ENCODE measurements at regions not wholly inside any gene's neighbourhood (a gene's known extent, or its start where the extent isn't known, plus 50 kb on each side); places are given as distances from the start of the nearest gene placed in this dataset.

DNA sequence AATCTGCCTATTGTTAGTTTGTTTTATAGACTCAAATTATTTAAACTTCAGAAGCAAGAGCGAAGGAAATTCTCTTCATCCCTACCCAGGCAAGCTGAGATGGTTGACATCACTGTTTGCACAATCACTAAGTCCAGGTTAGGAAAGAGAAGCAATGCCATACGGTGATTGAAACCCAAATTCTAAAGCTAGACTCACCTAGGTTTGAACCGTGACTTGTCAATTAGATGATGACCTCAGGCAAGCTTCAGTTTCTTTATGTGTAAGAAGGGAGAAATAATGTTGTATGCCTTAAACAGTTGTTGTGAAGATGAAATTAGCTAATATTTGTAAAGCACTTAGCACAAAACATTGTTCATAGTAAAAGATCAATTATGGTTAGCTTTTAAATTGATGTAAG is 96.5 kb upstream of the ANKRD55 start:
- TF ChIP-seq, protein P1, sequence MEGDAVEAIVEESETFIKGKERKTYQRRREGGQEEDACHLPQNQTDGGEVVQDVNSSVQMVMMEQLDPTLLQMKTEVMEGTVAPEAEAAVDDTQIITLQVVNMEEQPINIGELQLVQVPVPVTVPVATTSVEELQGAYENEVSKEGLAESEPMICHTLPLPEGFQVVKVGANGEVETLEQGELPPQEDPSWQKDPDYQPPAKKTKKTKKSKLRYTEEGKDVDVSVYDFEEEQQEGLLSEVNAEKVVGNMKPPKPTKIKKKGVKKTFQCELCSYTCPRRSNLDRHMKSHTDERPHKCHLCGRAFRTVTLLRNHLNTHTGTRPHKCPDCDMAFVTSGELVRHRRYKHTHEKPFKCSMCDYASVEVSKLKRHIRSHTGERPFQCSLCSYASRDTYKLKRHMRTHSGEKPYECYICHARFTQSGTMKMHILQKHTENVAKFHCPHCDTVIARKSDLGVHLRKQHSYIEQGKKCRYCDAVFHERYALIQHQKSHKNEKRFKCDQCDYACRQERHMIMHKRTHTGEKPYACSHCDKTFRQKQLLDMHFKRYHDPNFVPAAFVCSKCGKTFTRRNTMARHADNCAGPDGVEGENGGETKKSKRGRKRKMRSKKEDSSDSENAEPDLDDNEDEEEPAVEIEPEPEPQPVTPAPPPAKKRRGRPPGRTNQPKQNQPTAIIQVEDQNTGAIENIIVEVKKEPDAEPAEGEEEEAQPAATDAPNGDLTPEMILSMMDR (conservative IDR thresholded peaks at IDR 0.05; ENCODE audit: low read depth, low read length) = no peak
- TF ChIP-seq EZH2 (IDR thresholded peaks at IDR 0.05; ENCODE audit: borderline replicate concordance, low read depth, low read length, poor library complexity, severe bottlenecking) = no peak
- H3K36me3 ChIP-seq (ENCODE audit: insufficient read depth, low read length, poor library complexity, severe bottlenecking) = no peaks in the 10 kb centered on the region
- DNase-seq (ENCODE audit: low spot score) = no peak
- H3K4me3 ChIP-seq (ENCODE audit: low read depth, low read length, poor library complexity, severe bottlenecking) = no peak overlapping the region
- BruUV-seq (replicated peaks) = no TSS peak
- CTCF ChIA-PET = no interaction called here
- intact Hi-C loops (cut with micrococcal nuclease; ENCODE audit: unreplicated experiment) = no loop called here
- no peaks in the 10 kb centered on the region for H3K9me3 ChIP-seq (ENCODE audit: low read depth, low read length, poor library complexity, severe bottlenecking)
- no peaks in the 10 kb centered on the region for H3K27me3 ChIP-seq (replicated peaks; ENCODE audit: insufficient read depth, low read depth, low read length, poor library complexity)
- no peak overlapping the region for H3K27ac ChIP-seq (ENCODE audit: low read depth, low read length, poor library complexity, severe bottlenecking)
- no peaks in the 10 kb centered on the region for H3K4me1 ChIP-seq (ENCODE audit: insufficient read depth, low read length, poor library complexity, severe bottlenecking)
- POLR2A ChIA-PET (ENCODE audit: low non-redundant PET) = no interaction called here

DNA sequence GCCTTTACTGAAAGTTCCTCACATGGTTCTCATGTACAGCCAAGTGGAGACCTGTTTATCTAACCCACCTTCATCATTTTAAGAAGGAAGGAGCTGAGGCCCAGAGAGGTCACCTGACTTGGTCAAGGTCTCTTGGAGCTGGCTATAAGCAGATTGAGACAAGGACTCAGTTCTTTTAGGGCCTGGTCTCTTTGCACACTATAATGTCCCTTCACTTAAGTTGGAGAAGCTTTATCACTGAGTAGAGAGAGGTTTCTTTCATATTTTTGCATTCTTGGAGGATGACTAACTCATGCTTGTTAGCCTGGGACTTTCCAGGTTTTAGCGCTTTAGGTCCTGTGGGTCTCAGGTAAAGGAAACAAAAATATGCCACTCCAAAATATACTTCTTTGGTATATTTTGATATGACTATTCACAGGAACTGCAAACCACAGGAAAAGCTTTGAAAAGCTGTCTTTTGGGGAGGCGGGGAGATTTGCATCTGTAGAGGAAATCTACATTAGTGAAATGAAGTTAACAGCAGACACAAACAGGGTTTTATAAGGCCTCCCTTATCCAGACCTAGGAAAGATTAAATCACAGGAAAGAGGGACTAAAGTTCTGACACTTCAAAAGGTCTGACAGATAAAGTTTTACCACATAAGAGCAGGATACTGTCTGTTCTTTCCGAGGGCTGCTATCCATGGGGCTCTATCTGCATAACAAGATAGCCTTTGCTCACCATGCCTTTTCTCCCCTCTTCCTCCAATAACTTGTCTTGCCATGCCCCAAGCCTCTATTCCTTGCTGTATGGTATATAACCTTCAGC is 95.8 kb upstream of the ANKRD55 start:
- no peak overlapping the region for H3K27ac ChIP-seq (ENCODE audit: low read depth, low read length, poor library complexity, severe bottlenecking)
- intact Hi-C loops (cut with micrococcal nuclease; ENCODE audit: unreplicated experiment) = no loop called here
- no peaks in the 10 kb centered on the region for H3K9me3 ChIP-seq (ENCODE audit: low read depth, low read length, poor library complexity, severe bottlenecking)
- BruUV-seq (replicated peaks) = no TSS peak
- DNase-seq (ENCODE audit: low spot score) = no peak
- CTCF ChIA-PET = no interaction called here
- TF ChIP-seq, protein P1 (conservative IDR thresholded peaks at IDR 0.05; ENCODE audit: low read depth, low read length) = no peak
- no peak for TF ChIP-seq EZH2 (IDR thresholded peaks at IDR 0.05; ENCODE audit: borderline replicate concordance, low read depth, low read length, poor library complexity, severe bottlenecking)
- POLR2A ChIA-PET (ENCODE audit: low non-redundant PET) = no interaction called here
- no peaks in the 10 kb centered on the region for H3K4me1 ChIP-seq (ENCODE audit: insufficient read depth, low read length, poor library complexity, severe bottlenecking)
- H3K27me3 ChIP-seq (replicated peaks; ENCODE audit: insufficient read depth, low read depth, low read length, poor library complexity) = no peaks in the 10 kb centered on the region
- no peaks in the 10 kb centered on the region for H3K36me3 ChIP-seq (ENCODE audit: insufficient read depth, low read length, poor library complexity, severe bottlenecking)
- no peak overlapping the region for H3K4me3 ChIP-seq (ENCODE audit: low read depth, low read length, poor library complexity, severe bottlenecking)

DNA sequence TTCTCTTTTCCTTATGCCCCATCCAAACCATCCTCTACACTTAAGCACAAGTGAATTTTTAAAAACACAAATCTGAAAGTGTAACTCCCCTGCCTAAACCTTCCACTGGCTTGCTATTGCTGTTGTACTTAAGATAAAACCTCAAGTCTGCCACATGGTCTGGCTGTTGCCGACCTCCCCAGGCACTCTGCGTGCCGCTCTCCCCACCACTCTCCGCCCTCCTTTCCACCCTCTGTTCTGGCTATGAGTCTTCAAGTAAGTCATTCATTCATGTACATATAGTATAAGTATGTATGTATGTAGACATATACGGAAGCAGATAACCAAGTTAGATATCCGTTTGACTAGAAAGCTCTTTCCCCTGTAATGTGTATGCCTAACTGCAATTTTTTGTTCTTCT is 94.7 kb upstream of the ANKRD55 start:
- ChIA-PET CTCF (no interaction called here), POLR2A (ENCODE audit: low non-redundant PET) (no interaction called here)
- H3K27me3 ChIP-seq (replicated peaks; ENCODE audit: insufficient read depth, low read depth, low read length, poor library complexity) = no peaks in the 10 kb centered on the region
- no peaks in the 10 kb centered on the region for H3K9me3 ChIP-seq (ENCODE audit: low read depth, low read length, poor library complexity, severe bottlenecking)
- no peak for DNase-seq (ENCODE audit: low spot score)
- no peaks in the 10 kb centered on the region for H3K4me1 ChIP-seq (ENCODE audit: insufficient read depth, low read length, poor library complexity, severe bottlenecking)
- no peak overlapping the region for H3K4me3 ChIP-seq (ENCODE audit: low read depth, low read length, poor library complexity, severe bottlenecking)
- intact Hi-C loops (cut with micrococcal nuclease; ENCODE audit: unreplicated experiment) = no loop called here
- H3K27ac ChIP-seq (ENCODE audit: low read depth, low read length, poor library complexity, severe bottlenecking) = no peak overlapping the region
- TF ChIP-seq, protein P1 (conservative IDR thresholded peaks at IDR 0.05; ENCODE audit: low read depth, low read length) = no peak
- TF ChIP-seq EZH2 (IDR thresholded peaks at IDR 0.05; ENCODE audit: borderline replicate concordance, low read depth, low read length, poor library complexity, severe bottlenecking) = no peak
- no peaks in the 10 kb centered on the region for H3K36me3 ChIP-seq (ENCODE audit: insufficient read depth, low read length, poor library complexity, severe bottlenecking)
- BruUV-seq (replicated peaks) = no TSS peak
